ENCODE measurements at regions not wholly inside any gene's neighbourhood (a gene's known extent, or its start where the extent isn't known, plus 50 kb on each side); places are given as distances from the start of the nearest gene placed in this dataset.

DNA sequence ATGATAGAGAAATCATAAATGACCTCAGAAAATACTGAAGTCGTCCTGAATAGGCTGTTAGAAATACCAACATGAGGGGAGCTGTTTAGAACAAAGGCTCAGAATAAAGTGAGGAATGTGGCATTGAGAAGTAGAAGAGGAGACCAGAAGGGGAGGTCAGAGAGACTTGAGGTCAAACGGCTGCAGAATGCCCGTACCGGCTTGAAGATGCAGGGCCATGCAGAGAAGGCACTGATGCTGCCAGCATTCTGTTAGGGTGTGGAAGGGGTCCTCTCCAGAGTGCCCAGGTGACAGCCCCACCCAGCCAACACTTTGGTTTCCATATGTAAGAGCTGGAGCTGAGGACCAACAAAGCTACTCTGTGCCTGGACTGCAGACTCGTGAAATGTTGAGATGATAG lies 570.9 kb downstream of the CDH26 start:
- DNase-seq = no peak

DNA sequence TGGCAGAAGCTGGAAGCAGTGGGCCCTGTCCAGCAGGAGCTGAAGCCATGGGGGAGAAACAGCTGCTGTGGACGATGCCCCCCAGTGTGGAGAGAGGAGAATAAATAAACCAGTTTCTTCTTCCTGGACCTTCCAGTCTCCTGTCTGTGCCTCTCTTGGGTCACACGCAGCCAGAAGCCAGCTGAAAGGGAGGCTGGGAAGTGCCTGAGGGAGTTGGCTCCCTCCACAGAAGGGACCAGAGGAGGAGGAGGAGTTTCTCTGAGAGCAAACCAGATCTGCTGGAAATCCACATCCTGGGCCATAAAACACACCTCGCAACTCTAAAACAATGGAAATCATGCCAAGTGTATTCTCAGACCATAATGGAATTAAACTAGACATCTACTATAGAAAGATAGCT lies 577.0 kb downstream of the CDH26 start:
- no peak for DNase-seq

DNA sequence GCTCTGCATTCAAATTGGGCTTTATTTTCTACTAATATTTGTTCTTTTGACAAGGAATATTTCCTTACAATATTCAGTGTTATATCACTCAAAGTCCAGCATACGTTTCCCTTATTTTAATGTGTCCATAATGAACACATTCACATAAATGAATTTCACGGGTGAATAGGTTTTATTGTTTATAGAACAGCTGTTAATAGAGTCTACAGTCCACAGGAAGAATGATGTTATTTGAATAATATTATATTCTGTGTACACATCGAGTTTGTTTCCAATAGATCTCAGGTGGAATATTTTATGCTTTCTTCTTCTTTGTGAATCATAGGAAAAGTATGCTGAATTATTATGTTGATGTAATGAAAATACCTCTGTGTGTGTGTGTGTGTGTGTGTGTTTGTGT lies 582.4 kb downstream of the CDH26 start:
- DNase-seq = no peak

DNA sequence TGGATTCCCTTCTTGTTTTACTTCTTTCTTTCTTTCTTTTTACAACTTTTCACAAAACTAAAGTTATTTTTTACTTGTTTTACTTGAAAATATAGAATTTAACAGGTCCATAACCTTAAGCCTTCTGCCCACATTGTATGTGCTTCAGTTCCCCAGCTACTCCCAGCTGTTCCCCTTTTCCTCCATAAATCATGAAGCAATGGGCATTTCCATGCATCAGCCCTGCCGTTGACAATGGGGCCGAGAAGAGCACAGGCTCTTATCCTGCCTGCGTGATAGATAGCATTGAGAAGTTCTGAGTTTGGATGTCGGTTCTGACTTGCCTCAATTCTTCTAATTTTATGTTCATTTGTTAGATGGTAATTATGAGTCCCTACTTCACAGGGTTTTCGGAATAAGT lies 583.8 kb downstream of the CDH26 start:
- no peak for DNase-seq

DNA sequence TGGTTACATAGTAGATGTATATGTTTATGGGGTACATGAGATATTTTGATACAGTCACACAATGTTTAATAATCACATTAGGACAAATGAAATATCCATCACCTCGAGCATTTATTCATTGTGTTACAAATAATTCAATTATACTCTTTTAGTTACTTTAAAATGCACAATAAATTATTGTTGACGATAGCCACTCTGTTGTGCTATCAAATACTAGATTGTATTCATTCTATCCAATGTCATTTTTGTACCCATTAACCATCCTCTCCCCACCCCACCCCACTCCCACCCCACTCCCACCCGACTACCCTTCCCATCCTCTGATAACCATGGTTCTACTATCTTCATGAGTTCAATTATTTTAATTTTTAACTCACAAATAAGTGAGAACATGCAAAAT lies 585.4 kb downstream of the CDH26 start:
- DNase-seq = no peak

DNA sequence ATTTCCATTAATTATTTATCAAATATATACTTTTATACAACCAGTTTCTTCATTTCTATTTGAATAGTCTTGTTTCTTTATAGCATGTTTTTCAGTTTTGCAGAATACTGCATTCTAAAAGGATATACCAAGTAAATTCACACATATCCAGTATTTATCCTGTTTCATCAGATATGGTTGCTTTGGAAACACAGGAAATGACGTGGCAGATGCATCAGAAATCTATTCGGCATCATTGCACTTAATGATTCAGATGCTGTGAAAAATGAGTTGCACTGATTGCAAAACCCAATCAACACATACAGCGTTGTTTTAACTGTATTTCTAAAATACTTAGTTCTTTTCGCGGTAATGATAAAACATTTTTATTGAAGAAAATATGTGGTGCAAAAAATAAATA lies 594.9 kb downstream of the CDH26 start:
- no peak for DNase-seq

DNA sequence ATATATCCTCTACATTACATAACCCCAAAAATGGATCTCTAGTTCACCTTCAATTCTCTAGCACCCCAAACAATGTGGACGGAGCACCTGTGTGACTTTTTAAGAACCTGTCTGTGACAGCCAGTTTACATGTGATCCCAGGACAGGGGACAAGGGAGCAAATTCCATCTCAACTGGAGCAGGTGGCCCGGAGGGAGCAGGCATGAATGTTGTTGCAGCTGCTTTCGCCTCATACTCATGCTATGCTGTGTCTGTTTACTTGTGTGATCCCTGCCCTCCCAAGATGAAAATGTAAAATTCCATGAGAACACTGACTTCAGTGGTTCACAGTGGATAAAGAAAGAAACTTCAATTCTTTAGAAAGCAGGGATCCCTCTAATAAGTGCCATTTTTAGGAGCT lies 600.3 kb downstream of the CDH26 start:
- DNase-seq = no peak

DNA sequence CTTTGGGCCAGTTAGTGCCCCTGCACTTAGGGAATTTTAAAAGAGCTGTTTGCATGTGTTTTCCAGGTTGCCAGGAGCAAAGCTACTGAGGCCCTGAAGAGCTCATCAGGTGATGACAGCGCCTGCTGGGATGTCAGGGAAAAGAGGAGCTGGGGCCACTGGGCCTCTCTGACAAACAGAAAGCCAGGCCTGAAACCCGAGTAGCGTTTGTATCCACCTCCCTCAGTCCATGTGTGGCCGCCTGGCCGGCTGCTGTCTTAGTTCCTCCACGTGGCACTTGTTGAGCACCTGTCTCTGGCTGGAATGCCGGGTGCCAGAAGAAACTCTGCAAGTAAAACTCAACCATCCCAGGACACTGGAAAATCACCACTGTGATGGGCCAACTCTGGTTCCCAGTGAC lies 601.2 kb downstream of the CDH26 start:
- DNase-seq = no peak

DNA sequence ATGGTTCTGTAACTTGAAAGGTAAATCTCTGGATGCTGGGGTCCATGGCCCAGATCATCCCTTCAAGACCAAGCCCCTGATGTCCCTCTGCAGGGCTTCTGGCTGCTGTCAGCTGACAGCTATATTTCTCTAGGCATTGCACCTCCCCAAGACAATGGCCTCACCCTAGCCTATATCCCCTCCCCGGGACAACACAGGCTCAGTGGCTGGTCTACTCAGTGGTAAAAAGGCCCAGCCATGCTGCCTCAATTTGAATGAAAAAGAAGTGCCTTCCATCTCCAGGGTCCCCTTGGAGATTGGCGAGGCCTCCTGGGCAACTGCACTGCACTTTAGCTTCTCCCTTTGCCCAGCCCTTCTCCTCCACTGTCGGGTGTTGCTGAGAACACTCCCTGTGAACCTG lies 602.8 kb downstream of the CDH26 start:
- no peak for DNase-seq

DNA sequence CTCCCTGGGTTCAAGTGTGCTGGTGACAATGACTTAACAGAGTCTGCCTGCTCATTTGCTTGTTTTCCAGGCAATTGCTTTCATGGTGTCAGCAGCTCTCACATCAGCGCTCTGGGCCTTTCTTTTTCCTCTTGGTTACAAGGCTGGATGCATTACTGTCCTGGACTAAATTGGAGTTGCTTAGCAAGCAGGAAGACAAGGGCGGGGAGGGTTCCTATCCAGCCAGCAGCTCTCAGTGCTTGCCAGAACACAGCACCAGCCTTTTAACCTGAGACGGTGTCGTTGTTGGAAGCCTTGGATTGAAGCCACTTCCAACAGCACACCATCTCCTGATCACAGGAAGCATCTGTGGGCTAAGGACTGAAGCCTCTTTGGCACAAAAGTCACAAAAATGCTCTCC lies 606.9 kb downstream of the CDH26 start:
- no peak for DNase-seq

DNA sequence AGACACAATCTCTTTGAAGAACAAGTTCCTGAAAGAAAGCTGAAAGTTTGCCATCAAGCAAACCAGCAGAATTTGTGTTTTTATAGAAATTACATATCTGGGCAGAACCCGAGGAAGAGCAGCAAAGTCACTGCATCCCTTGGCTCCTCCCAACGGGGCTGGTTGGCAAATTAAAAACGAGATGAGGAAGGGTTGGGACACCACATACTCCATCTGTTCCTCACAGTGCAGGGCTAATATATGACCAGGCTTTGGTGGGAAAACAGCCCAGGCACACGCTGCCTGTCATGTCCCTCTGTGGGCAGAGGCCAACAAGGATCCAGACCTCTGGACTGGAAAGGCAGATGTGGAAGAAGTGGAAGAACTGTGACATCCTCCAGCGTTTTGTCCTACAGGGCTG lies 607.3 kb downstream of the CDH26 start:
- DNase-seq = no peak

DNA sequence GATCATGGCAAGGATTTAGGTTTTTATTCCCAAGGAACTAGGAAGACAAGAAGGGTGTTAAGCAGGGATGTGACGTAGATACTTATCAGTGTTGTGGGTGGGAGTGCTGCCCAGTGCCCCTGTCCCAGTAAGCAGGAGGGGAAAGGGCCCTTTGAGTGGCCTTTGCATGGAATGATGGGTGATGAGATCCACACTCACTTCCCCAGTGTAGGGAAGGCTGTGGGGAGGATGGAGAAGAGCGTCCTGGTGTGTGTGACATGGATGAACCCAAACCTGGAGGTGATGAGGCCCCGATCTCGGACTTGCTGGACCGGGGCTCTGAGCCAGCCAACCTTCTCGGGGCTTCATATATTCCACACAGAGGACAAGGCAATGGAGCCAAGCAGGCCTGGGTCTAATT lies 610.9 kb downstream of the CDH26 start:
- DNase-seq = no peak

DNA sequence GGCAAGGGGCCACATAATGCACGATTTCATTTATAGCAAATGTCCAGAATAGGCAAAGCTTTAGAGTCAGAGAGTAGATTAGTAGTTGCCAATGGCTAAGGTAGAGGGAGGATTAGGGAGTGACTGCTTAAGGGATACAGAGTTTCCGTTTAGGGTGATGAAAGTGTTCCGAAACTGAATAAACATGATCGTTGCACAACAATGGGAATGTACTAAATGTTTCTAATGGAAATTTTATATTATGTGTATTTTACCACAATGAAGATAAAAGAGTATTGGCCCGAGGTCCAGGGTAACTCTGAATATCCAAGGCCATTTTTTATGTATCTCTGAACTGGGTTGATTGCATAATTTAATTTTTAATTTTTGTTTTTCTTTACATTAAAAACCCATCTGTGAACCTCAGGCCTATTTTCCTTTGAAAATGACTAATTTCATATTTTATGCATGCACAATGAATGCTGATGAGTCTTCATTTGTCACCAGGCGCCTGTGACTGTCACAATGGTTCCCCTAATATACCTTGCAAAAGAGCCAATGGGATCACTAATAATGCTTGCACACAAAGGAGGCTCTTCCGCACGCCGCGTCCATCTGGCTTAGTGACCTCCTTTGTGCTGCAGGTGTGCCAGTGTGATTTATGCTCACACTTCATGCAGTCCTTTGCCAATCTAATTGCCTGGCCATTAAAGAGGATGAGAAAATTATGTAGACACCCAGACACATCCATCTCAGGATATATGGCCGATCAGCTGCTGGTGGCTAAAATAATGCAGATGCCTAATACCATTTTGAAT lies 612.5 kb downstream of the CDH26 start:
- no peak for DNase-seq

DNA sequence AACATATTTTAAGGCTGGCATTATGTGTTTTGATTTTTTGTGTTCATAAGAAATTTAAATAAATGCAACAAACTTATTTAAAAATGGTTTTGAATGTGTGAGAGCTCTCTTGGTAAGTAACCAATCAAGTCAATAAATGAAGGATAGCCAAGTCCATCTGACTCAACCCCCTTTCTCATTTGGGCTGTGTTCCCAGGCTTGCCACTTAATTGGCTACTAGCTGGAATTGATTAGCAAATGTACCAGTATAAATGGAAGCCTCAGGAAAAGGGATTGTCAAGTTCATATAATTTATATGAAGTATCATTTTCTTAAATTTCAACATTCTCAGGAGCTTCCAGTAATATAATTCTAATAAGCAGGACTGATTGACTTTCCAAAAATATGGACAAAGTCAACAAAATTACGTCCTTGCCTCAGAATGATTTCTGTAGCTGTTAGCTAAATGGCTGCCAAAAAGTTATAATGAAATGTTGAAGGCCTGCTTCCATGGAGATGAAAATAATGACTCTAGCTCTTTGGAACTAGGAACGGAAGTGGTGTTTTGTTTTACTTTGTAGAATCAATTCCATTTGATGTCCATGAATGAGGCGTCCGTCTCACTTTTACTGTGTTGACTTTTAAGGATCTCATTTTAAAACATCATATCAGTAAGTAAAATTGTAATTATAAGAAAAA lies 614.9 kb downstream of the CDH26 start:
- no peak for DNase-seq

DNA sequence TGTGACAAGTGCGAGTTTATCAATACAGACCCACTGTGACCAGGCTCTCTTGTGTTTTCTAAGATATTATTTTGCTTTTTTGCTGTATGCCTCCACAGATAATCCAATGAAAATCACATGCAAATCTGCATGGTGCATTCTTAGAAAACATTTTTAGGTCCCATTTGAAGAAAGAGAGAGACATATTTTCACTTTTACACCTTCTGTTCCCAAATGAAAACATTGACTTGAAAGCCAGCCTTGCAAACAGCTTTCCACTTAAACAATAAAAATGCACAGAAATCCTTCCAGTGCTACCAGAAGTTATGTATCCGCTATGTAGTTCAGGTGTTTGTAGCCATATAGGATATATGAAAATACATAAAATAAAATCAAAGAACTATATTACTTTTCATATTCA lies 618.0 kb downstream of the CDH26 start:
- no peak for DNase-seq

DNA sequence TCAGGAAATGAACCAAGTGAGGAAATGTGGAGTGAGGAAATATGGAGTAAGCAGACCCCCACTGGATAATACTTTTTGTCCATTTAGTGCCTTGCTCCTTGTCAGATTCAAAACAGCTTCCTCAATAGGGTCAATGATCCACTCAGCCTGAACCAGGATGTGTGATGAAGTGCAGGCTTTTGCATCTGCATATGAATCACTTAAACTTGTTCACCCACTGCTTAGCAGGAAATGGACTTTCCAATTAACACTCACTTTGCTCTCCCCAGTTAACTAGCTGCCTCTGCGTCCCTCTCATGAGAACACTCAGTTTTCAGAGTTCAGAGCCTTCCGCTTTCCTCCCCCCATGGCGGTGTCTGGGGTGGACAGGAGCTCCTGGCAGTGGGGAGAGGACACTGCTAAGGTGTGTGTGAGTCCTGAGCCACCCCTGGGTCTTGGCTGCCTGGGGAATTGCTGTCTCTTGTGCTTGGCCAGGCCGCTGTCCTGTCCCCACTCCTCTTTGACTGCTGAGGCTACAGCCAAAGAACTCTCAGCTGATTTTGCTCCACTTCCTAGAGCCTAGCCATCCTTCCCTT lies 621.8 kb downstream of the CDH26 start:
- no peak for DNase-seq

DNA sequence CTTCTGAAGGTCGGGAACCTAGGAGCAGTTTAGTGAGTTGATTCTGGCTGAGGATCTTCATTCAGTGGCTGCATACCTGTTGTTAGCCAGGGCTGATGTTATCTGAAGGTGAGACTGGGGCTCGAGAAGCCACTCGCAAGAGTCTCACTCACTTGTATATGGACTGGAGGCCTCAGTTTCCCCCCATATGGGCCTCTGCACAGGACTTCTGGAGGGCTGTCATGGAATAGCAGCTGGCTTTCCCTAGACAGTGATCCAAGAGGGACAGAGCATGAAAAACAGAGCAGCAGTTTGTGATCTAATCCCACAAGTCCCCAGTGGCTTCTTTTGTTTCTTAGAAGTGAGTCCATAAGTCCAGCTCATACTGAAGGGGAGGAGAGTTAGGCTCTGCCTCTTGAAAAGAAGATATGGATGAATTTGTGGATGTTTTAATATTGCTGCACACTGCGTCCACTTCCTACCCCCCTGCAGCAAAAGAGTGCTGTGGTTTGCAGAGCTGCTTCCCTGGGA lies 623.4 kb downstream of the CDH26 start:
- no peak for DNase-seq

DNA sequence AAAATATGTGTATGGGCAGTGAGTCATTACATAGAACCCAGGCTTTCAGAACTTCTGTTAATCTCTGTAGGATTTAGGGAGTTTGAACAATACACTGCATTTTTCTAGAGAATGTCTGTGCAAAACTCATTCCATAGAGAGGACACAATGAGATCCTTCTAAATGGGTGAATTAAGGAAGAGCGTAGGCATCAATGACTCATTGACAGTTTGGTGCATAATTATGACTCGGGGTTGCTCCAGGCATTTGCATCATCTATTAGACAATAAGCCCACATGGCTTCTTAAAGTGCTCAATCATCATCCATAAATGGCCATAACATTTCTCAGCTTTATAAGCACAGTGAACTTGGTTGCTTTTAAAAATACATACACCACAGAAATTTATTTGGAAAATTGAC lies 625.5 kb downstream of the CDH26 start:
- no peak for DNase-seq

DNA sequence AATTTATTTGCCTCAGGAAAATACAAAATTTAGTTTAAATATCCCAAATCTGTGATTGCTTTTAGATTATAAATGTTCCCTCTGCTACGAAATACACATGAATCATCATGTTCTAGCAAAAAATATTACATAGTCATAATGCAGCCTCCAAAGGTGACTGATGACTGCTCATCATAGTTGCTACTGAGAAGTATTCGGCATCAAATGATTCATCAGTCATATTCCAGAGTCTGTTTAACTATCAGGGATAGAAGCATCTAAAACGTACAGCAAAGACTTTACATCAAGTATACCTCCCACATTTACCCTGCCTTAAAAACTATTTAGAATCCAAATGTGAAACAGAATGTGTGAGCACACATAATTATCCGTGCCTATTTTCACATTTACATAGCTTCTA lies 626.0 kb downstream of the CDH26 start:
- no peak for DNase-seq

DNA sequence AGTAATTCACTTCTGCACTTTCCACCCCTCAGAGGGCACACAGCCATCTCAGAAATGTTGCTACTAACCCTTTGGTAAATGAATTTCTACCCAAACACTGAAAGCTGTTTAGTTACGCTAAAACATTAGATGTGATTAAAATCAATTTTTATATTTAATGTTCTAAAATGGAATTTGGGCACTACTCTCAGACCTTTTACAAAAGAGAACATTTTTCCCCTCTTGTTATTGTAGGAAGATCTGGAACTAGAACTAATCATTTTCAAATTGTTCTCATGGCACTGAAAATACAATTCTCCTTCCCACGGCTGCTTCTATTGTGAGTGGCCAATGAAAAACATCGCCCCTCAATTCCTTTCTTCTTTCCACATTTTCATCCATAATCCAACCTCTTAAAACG lies 627.4 kb downstream of the CDH26 start:
- no peak for DNase-seq

DNA sequence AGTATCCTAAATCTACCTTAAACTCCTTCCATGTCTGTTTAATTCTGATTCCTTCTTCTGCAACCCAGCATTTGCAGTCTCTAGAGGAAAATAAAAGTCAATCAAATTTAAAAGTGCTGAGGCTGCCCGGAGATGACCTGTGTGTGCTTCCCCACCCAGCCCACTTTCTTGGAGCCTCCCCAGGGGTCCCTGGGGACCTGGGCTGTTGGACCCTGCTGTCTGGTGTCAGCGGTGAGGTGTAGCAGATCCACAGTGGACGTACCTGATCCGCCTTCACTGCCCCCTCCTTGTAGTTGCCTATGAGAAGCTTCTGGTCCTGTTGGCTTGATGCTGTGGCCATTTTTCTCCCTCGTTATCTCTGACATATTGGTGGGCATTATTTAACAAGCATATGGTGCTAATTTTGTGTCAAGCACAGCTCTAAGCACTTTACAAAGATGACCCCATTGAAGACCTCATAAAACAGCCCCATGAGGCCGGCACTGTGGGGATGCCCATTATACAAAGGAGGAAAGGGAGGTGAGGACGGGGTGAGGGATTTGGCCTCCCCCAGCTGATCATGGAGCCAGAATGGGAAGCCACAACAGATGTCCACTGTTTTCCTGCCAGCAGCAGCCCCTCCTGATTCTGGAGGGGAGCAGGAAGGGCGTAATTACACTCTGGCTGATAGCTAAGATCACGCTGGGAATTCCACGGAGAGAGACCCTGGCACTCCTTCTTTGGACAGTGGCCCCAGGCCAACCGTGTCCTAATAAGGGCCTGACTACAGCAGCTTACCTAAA lies 628.2 kb downstream of the CDH26 start:
- no peak for DNase-seq

DNA sequence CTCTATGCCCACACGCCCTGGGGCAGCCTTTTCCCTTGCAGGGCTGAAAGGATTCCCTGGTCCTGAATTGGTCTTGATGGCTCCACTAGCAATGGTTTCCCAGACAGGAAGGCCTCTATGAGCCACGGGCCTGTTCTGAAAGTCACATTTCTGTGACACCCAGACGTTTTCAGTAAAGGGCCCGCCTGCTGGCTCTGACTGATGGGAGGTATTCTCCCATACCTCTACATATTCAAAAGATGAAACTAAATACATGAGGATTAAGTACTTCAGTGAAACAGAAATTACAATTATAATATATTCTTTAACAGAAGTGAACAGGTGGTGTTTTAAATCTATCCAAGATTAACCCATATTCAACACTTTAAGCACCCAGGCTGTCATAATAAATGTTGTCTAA lies 629.8 kb downstream of the CDH26 start:
- DNase-seq = no peak

DNA sequence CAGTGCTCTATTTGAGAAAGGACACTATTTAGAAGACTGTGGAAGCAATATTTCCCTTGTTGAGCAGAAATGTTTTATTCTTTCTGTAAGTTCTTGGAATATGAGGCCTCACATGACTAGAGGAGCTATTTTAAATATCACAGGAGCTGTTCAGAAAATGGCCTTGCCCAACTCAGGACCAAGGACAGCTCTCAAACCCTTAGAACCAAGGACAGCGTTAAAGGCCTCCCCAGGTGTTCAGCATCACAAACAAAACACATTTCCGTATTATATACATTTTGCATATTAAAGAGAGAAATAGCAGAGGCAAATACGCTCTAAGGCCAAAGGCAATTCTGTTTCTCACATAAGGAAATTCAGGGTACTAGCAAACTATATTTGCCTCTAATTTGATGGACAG lies 631.4 kb downstream of the CDH26 start:
- DNase-seq = no peak
